ENCODE measurements at regions not wholly inside any gene's neighbourhood (a gene's known extent, or its start where the extent isn't known, plus 50 kb on each side); places are given as distances from the start of the nearest gene placed in this dataset.
"Not testable (repeated sequence)": the region's sequence is repeated elsewhere in the genome, so short reads cannot be mapped to it uniquely, and the experiment has no call there.

- Mint-ChIP-seq H3K4me1 (ENCODE audit: low read depth) (no peaks in the 10 kb centered on the region), H3K9me3 (ENCODE audit: insufficient read depth) (no peaks in the 10 kb centered on the region), H3K27ac (no peak overlapping the region), H3K27me3 (ENCODE audit: low read depth) (no peaks in the 10 kb centered on the region), H3K36me3 (ENCODE audit: low read depth) (no peaks in the 10 kb centered on the region), H3K4me3 (no peak overlapping the region)
- DNase-seq, result no peak
- CTCF ChIA-PET, result no interaction called here
- POLR2A ChIA-PET, result no interaction called here
- ATAC-seq, result no peak
Measured at GRCh38 chr5:44167540-44167939, 221.7 kb downstream of the FGF10 start.

- ChIA-PET POLR2A (no interaction called here), CTCF (no interaction called here)
- no peaks in the 10 kb centered on the region for H3K36me3 Mint-ChIP-seq (ENCODE audit: low read depth)
- H3K27me3 Mint-ChIP-seq (ENCODE audit: low read depth), result no peaks in the 10 kb centered on the region
- no peak overlapping the region for H3K27ac Mint-ChIP-seq
- no peak overlapping the region for H3K4me3 Mint-ChIP-seq
- no peaks in the 10 kb centered on the region for H3K4me1 Mint-ChIP-seq (ENCODE audit: low read depth)
- ATAC-seq, result no peak
- DNase-seq, result no peak
- H3K9me3 Mint-ChIP-seq (ENCODE audit: insufficient read depth), result peaks cover 8% of the 10 kb centered on the region
Measured at GRCh38 chr5:44160369-44160768, 228.9 kb downstream of the FGF10 start.

GRCh38 chr5:44150075-44150723, 239.0 kb downstream of the FGF10 start:
- no peak for ATAC-seq
- DNase-seq, result no peak

GRCh38 chr5:44117947-44118346, 271.3 kb downstream of the FGF10 start:
- H3K27me3 Mint-ChIP-seq (ENCODE audit: low read depth); H3K4me3 Mint-ChIP-seq; POLR2A ChIA-PET; ATAC-seq; H3K36me3 Mint-ChIP-seq (ENCODE audit: low read depth); H3K27ac Mint-ChIP-seq; DNase-seq; H3K4me1 Mint-ChIP-seq (ENCODE audit: low read depth); CTCF ChIA-PET; H3K9me3 Mint-ChIP-seq (ENCODE audit: insufficient read depth): not testable (repeated sequence)

More at GRCh38 chr5:44150075-44150723, 239.0 kb downstream of the FGF10 start:
- Mint-ChIP-seq H3K4me3 (no peak overlapping the region), H3K4me1 (ENCODE audit: low read depth) (no peaks in the 10 kb centered on the region), H3K36me3 (ENCODE audit: low read depth) (no peaks in the 10 kb centered on the region), H3K27ac (no peak overlapping the region), H3K27me3 (ENCODE audit: low read depth) (no peaks in the 10 kb centered on the region), H3K9me3 (ENCODE audit: insufficient read depth) (peaks cover 23% of the 10 kb centered on the region)
- ChIA-PET POLR2A (no interaction called here), CTCF (no interaction called here)

DNA sequence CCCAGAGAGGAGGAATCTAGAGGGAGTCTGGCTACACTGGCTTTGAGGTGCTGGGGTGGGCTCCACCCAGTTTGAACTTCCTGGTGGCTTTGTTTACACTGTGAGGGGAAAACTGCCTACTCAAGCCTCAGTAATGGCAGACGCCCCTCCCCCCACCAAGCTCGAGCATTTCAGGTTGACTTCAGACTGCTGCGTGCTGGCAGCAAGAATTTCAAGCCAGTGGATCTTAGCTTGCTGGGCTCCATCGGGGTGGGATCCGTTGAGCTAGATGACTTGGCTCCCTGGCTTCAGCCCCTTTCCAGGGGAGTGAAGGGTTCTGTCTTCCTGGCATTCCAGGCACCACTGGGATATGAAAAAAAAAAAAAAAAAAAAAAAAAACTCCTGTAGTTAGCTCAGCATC, 281.0 kb downstream of the FGF10 start:
- H3K4me1 Mint-ChIP-seq (ENCODE audit: low read depth); CTCF ChIA-PET; POLR2A ChIA-PET; DNase-seq; H3K27ac Mint-ChIP-seq; ATAC-seq; H3K27me3 Mint-ChIP-seq (ENCODE audit: low read depth); H3K36me3 Mint-ChIP-seq (ENCODE audit: low read depth); H3K4me3 Mint-ChIP-seq: not testable (repeated sequence)
- peaks cover 13% of the 10 kb centered on the region for H3K9me3 Mint-ChIP-seq (ENCODE audit: insufficient read depth)

GRCh38 chr5:44099643-44100042, 289.6 kb downstream of the FGF10 start:
- no peak for ATAC-seq
- CTCF ChIA-PET, result no interaction called here
- Mint-ChIP-seq H3K9me3 (ENCODE audit: insufficient read depth) (no peaks in the 10 kb centered on the region), H3K27ac (no peak overlapping the region), H3K27me3 (ENCODE audit: low read depth) (no peaks in the 10 kb centered on the region), H3K4me3 (no peak overlapping the region), H3K36me3 (ENCODE audit: low read depth) (no peaks in the 10 kb centered on the region), H3K4me1 (ENCODE audit: low read depth) (no peaks in the 10 kb centered on the region)
- POLR2A ChIA-PET, result no interaction called here
- no peak for DNase-seq

- ATAC-seq (no peak), DNase-seq (no peak)
- H3K4me3 Mint-ChIP-seq, result no peak overlapping the region
- ChIA-PET POLR2A (no interaction called here), CTCF (no interaction called here)
- no peaks in the 10 kb centered on the region for H3K9me3 Mint-ChIP-seq (ENCODE audit: insufficient read depth)
- no peak overlapping the region for H3K27ac Mint-ChIP-seq
- no peaks in the 10 kb centered on the region for H3K36me3 Mint-ChIP-seq (ENCODE audit: low read depth)
- no peaks in the 10 kb centered on the region for H3K4me1 Mint-ChIP-seq (ENCODE audit: low read depth)
- no peaks in the 10 kb centered on the region for H3K27me3 Mint-ChIP-seq (ENCODE audit: low read depth)
Measured at GRCh38 chr5:44089424-44090144, 299.6 kb downstream of the FGF10 start.

GRCh38 chr5:44085083-44085482, 304.1 kb downstream of the FGF10 start:
- DNase-seq (no peak), ATAC-seq (no peak)
- CTCF ChIA-PET, result no interaction called here
- peaks cover 15% of the 10 kb centered on the region for H3K9me3 Mint-ChIP-seq (ENCODE audit: insufficient read depth)
- H3K4me1 Mint-ChIP-seq (ENCODE audit: low read depth), result no peaks in the 10 kb centered on the region
- H3K27ac Mint-ChIP-seq, result no peak overlapping the region
- H3K4me3 Mint-ChIP-seq, result no peak overlapping the region
- no peaks in the 10 kb centered on the region for H3K27me3 Mint-ChIP-seq (ENCODE audit: low read depth)
- POLR2A ChIA-PET, result no interaction called here
- no peaks in the 10 kb centered on the region for H3K36me3 Mint-ChIP-seq (ENCODE audit: low read depth)

- H3K4me3 Mint-ChIP-seq; CTCF ChIA-PET; H3K36me3 Mint-ChIP-seq (ENCODE audit: low read depth); H3K9me3 Mint-ChIP-seq (ENCODE audit: insufficient read depth); DNase-seq; ATAC-seq; H3K27ac Mint-ChIP-seq; H3K4me1 Mint-ChIP-seq (ENCODE audit: low read depth); H3K27me3 Mint-ChIP-seq (ENCODE audit: low read depth); POLR2A ChIA-PET: not testable (repeated sequence)
Measured at GRCh38 chr5:44074547-44074946, 314.7 kb downstream of the FGF10 start.

DNA sequence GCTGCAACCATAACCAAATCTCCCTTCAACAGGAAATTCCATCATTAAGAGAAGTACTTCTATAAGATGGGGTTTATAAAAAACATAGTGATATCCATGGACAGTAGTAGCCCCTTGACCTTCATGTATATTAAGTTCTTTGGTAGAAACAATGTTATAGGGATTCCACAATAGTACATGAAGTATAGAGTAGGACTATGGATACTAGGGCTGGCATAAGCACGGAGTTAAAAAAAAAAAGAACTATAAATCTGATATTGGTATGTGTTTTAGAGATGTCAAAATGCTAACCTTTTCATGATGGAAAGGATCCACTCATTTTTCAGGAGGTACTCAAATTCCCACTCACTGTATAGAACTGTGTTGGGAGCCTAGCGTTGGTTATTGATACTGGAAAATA, 337.6 kb downstream of the FGF10 start:
- POLR2A ChIA-PET, result no interaction called here

DNA sequence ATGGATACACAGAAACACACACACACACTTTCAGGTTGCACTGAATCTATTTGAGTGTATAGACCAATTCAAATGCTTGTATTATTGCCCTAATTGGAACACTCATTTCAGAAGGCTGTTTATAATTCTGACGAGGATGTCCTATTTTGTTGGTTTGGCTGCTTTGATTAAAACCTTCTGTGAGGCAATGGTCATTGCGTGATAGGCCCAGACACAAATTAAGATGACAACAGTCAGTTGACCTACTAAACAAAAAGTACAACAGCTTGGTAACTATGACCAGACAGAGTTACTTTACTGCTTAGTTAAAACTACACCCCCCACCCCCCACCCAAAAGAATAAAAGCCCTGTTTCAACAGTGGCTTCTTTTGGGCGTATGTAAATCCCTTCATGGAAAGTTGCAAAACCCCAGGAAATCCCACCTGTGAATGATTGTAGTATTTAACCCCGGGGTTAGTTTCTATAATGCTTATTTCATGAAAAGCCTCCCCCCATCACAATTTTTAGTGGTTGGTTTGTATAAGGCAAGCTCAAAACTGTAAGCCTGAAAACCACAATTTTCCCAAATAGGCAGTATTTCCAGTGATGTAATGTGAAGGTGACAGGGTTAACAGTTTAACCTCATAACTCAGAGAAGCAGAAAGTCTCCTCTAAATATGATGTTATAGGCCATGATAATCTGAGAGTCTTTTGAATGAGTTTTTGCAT, 340.8 kb downstream of the FGF10 start:
- H3K27ac Mint-ChIP-seq, result no peak overlapping the region
- peaks cover 8% of the 10 kb centered on the region for H3K9me3 Mint-ChIP-seq (ENCODE audit: insufficient read depth)
- POLR2A ChIA-PET, result no interaction called here
- no peak for DNase-seq
- H3K4me3 Mint-ChIP-seq, result no peak overlapping the region
- CTCF ChIA-PET, result no interaction called here
- no peaks in the 10 kb centered on the region for H3K4me1 Mint-ChIP-seq (ENCODE audit: low read depth)
- H3K36me3 Mint-ChIP-seq (ENCODE audit: low read depth), result no peaks in the 10 kb centered on the region
- ATAC-seq, result no peak
- no peaks in the 10 kb centered on the region for H3K27me3 Mint-ChIP-seq (ENCODE audit: low read depth)

More for the DNA sequence above, 337.6 kb downstream of the FGF10 start:
- Mint-ChIP-seq H3K36me3 (ENCODE audit: low read depth) (no peaks in the 10 kb centered on the region), H3K4me1 (ENCODE audit: low read depth) (no peaks in the 10 kb centered on the region), H3K9me3 (ENCODE audit: insufficient read depth) (peaks cover 5% of the 10 kb centered on the region), H3K27ac (no peak overlapping the region), H3K27me3 (ENCODE audit: low read depth) (no peaks in the 10 kb centered on the region), H3K4me3 (no peak overlapping the region)
- ATAC-seq (no peak), DNase-seq (no peak)
- CTCF ChIA-PET, result no interaction called here

GRCh38 chr5:44046619-44047364, 342.4 kb downstream of the FGF10 start:
- ChIA-PET CTCF (no interaction called here), POLR2A (no interaction called here)
- H3K9me3 Mint-ChIP-seq (ENCODE audit: insufficient read depth), result peaks cover 8% of the 10 kb centered on the region
- no peaks in the 10 kb centered on the region for H3K4me1 Mint-ChIP-seq (ENCODE audit: low read depth)
- ATAC-seq (no peak), DNase-seq (no peak)
- H3K27ac Mint-ChIP-seq, result no peak overlapping the region
- no peaks in the 10 kb centered on the region for H3K36me3 Mint-ChIP-seq (ENCODE audit: low read depth)
- H3K27me3 Mint-ChIP-seq (ENCODE audit: low read depth), result no peaks in the 10 kb centered on the region
- no peak overlapping the region for H3K4me3 Mint-ChIP-seq

Data from activated CD8-positive, alpha-beta T cell treated with anti-CD3 and anti-CD28 coated beads, Interleukin-2, amount 10 ng/mL, durations not matched to agents 7 days and 5 days (primary cell).